SU-DHL-6 (cell line): ENCODE measurements at regions not wholly inside any gene's neighbourhood (a gene's known extent, or its start where the extent isn't known, plus 50 kb on each side); places are given as distances from the start of the nearest gene placed in this dataset.

Experiments
- H2AFZ ChIP-seq: fragments of 200-600 bp; sonication (generic); 2 replicates; pipeline ENCODE4 v1.6.1; 2014; ENCODE audit warnings: low read depth, mild to moderate bottlenecking, moderate library complexity, mixed read lengths, antibody characterized with exemption, low read length; ENCODE audit not compliant: severe bottlenecking
- H3F3A ChIP-seq: fragments of 200-600 bp; shearing (Covaris generic); 2 replicates; pipeline ENCODE4 v1.6.0; 2016; ENCODE audit warnings: antibody characterized with exemption, mild to moderate bottlenecking; ENCODE audit not compliant: insufficient read depth
- H3K27ac ChIP-seq: fragments of 200-600 bp; sonication (generic); 2 replicates; pipeline ENCODE4 v1.5.1; 2016; ENCODE audit warnings: low read depth, mild to moderate bottlenecking, low read length, moderate library complexity, mixed read lengths
- H3K27me3 ChIP-seq: fragments of 200-600 bp; sonication (generic), shearing (Covaris generic); 2 replicates; pipeline ENCODE4 v1.6.0; 2014; ENCODE audit warnings: mild to moderate bottlenecking, low read length
- H3K36me3 ChIP-seq: fragments of 200-600 bp; sonication (generic); 2 replicates; pipeline ENCODE4 v1.6.1; 2014; ENCODE audit warnings: mild to moderate bottlenecking, low read length, mixed read lengths
- H3K4me2 ChIP-seq: fragments of 300-600, 200-600 bp; shearing (Covaris generic), sonication (generic); 2 replicates; pipeline ENCODE4 v1.6.0; 2014; ENCODE audit warnings: low read length, low read depth, mild to moderate bottlenecking; ENCODE audit not compliant: poor library complexity, severe bottlenecking
- H3K4me3 ChIP-seq: fragments of 200-600 bp; sonication (generic); 2 replicates; pipeline ENCODE4 v1.5.1; 2014; ENCODE audit warnings: antibody characterized with exemption, low read length, mild to moderate bottlenecking, mixed read lengths; ENCODE audit not compliant: insufficient read depth, poor library complexity, severe bottlenecking
- H3K79me2 ChIP-seq: fragments of 200-600 bp; sonication (generic); 2 replicates; pipeline ENCODE4 v1.6.1; 2014; ENCODE audit warnings: mild to moderate bottlenecking, low read length, moderate library complexity; ENCODE audit not compliant: insufficient read depth
- H3K9ac ChIP-seq: fragments of 200-600 bp; sonication (generic); 2 replicates; pipeline ENCODE4 v1.7.0; 2014; ENCODE audit warnings: mild to moderate bottlenecking, low read length
- H3K9me2 ChIP-seq: fragments of 200-600 bp; sonication (generic); replicated peaks from 2 replicates; pipeline ENCODE4 v1.6.1; 2014; ENCODE audit warnings: low read length; ENCODE audit not compliant: insufficient read depth
- H3K9me3 ChIP-seq: fragments of 200-600 bp; sonication (generic); 2 replicates; pipeline ENCODE4 v1.6.1; 2014; ENCODE audit warnings: low read length, mixed read lengths; ENCODE audit not compliant: insufficient read depth
- H4K20me1 ChIP-seq: fragments of 200-600 bp; sonication (generic); 2 replicates; pipeline ENCODE4 v1.6.1; 2014; ENCODE audit warnings: low read depth, mild to moderate bottlenecking, antibody characterized with exemption, low read length, moderate library complexity, mixed read lengths
- EZH2phosphoT487 ChIP-seq: fragments of 200-600 bp; sonication (generic), shearing (Covaris generic); conservative IDR thresholded peaks from 2 replicates; pipeline ENCODE4 v1.6.1; 2018; ENCODE audit warnings: mild to moderate bottlenecking, antibody characterized with exemption, low read length, moderate library complexity, mixed read lengths
- TF ChIP-seq, protein P1 (sequence below): fragments of 200-600 bp; sonication (generic); IDR thresholded peaks from one replicate; pipeline ENCODE4 v1.5.1; 2017; ENCODE audit warnings: antibody characterized with exemption, mild to moderate bottlenecking, low read length, moderate library complexity; ENCODE audit not compliant: insufficient read depth, poor library complexity, severe bottlenecking

DNA sequence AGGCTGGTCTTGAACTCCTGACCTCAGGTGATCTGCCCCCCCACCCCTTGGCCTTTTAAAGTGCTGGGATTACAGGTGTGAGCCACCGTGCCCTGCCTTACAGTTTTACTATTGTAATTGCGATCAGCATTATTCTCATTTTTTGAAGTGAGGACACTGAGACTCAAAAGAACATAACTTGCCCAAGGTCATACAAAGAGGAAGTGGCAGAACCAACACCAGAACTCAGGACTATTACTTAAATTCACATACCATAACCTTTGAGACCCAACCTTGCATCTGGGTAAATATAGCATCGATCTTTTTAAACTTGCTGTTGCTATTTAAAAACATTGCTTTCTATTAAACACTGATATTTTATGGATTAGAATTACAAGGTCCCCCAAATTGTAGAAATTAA lies 54.2 kb downstream of the FOXI1 start:
- H2AFZ ChIP-seq = no peak overlapping the region
- no peak overlapping the region for H3K9ac ChIP-seq
- H3K27ac ChIP-seq = no peak overlapping the region
- no peaks in the 10 kb centered on the region for H3K9me2 ChIP-seq
- no peaks in the 10 kb centered on the region for H3K79me2 ChIP-seq
- no peaks in the 10 kb centered on the region for H3K9me3 ChIP-seq
- H3K4me3 ChIP-seq = no peak overlapping the region
- H4K20me1 ChIP-seq = no peaks in the 10 kb centered on the region
- no peaks in the 10 kb centered on the region for H3K27me3 ChIP-seq
- H3K36me3 ChIP-seq = no peaks in the 10 kb centered on the region
- no peak overlapping the region for H3K4me2 ChIP-seq
- TF ChIP-seq, protein P1, sequence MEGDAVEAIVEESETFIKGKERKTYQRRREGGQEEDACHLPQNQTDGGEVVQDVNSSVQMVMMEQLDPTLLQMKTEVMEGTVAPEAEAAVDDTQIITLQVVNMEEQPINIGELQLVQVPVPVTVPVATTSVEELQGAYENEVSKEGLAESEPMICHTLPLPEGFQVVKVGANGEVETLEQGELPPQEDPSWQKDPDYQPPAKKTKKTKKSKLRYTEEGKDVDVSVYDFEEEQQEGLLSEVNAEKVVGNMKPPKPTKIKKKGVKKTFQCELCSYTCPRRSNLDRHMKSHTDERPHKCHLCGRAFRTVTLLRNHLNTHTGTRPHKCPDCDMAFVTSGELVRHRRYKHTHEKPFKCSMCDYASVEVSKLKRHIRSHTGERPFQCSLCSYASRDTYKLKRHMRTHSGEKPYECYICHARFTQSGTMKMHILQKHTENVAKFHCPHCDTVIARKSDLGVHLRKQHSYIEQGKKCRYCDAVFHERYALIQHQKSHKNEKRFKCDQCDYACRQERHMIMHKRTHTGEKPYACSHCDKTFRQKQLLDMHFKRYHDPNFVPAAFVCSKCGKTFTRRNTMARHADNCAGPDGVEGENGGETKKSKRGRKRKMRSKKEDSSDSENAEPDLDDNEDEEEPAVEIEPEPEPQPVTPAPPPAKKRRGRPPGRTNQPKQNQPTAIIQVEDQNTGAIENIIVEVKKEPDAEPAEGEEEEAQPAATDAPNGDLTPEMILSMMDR = no peak
- no peak for TF ChIP-seq EZH2phosphoT487
- no peaks in the 10 kb centered on the region for H3F3A ChIP-seq

DNA sequence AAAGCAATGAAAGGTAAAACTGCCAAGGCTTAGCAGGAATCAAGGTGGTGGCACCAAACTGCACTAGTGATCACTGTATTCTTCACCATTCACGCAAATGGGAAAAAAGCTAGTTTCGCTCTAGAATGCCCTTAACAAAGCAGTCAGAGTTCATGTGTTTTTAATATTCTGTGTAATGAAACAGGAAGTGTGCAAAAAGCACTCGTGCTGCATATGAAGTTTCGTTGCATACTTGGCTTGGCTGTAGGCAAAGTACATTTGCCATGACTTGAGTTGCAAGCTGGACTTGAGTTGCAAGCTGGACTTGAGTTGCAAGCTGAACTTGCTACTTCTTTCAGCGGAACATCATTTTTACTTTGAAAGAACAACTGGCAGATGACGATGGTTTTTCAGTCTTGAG lies 55.4 kb downstream of the FOXI1 start:
- Histone ChIP-seq H3F3A (no peaks in the 10 kb centered on the region), H2AFZ (no peak overlapping the region), H3K36me3 (no peaks in the 10 kb centered on the region), H3K27ac (no peak overlapping the region), H3K79me2 (no peaks in the 10 kb centered on the region), H3K9me3 (no peaks in the 10 kb centered on the region), H4K20me1 (no peaks in the 10 kb centered on the region), H3K9ac (no peak overlapping the region), H3K4me2 (peak overlapping the region; percentile 26), H3K4me3 (no peak overlapping the region), H3K27me3 (no peaks in the 10 kb centered on the region), H3K9me2 (no peaks in the 10 kb centered on the region)
- no peak for TF ChIP-seq EZH2phosphoT487
- TF ChIP-seq, protein P1 = no peak

DNA sequence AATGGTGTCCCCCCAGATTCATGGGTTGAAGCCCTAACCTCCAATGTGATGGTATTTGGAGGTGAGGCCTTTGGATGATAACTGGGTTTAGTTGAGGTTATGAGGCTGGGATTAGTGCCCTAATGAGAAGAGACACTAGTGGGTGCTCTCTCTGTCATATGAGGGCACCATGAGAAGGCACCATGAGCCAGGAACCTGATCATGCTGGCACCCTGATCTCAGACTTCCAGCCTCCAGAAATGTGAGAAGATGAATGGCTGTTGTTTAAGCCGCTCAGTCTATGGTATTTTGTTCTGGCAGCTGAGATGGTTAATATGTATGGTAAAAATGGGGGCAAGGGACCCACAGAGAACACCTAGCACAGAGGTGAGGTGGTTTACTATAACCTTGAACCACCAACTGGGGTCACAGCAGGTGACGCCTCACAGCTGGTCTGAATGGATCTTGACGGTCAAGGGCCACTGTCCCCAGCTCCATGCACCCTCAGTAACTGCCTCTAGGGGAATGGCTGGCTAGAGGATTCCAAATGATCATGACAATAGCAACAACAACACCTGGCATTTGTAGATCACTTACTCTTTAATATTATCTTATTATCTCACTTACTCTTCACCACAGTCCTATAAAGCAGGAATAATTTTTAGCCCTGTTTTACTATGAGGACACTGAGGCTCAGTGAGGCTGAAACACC lies 57.1 kb downstream of the FOXI1 start:
- Histone ChIP-seq H2AFZ (no peak overlapping the region), H3K4me3 (no peak overlapping the region), H4K20me1 (no peaks in the 10 kb centered on the region), H3K27me3 (no peaks in the 10 kb centered on the region), H3K9ac (no peak overlapping the region), H3K27ac (no peak overlapping the region), H3K79me2 (no peaks in the 10 kb centered on the region), H3K9me3 (no peaks in the 10 kb centered on the region), H3K9me2 (no peaks in the 10 kb centered on the region), H3F3A (no peaks in the 10 kb centered on the region), H3K4me2 (no peak overlapping the region), H3K36me3 (no peaks in the 10 kb centered on the region)
- no peak for TF ChIP-seq EZH2phosphoT487
- TF ChIP-seq, protein P1 = no peak

DNA sequence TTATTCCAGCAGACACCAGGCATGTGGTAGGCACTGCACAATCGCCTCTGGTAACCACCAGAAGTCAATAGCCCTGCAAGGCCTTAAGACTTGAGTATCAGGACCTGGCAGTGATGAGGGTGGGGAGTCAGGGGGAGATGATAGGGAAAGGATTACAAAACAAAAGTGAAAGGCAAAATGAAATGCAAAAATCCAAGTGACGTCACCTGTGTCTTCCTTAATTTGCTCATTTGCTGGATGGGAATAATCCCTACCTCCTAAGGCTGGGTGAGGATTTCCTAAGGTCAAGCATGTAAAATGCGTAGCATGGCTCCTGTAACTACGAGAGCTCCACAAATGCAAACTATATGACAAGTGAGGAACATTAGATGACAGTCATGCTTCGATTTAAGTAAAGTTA lies 58.4 kb downstream of the FOXI1 start:
- TF ChIP-seq EZH2phosphoT487 = no peak
- TF ChIP-seq, protein P1 = no peak
- Histone ChIP-seq H3K9me2 (no peaks in the 10 kb centered on the region), H3K9ac (no peak overlapping the region), H3K27ac (no peak overlapping the region), H3K4me3 (no peak overlapping the region), H4K20me1 (no peaks in the 10 kb centered on the region), H3K36me3 (no peaks in the 10 kb centered on the region), H3K79me2 (no peaks in the 10 kb centered on the region), H3F3A (no peaks in the 10 kb centered on the region), H3K9me3 (no peaks in the 10 kb centered on the region), H3K4me2 (no peak overlapping the region), H2AFZ (no peak overlapping the region), H3K27me3 (0 out of 2 replicates have a peak, but pooled peaks cover 2% of the 10 kb centered on the region)
